Adrenal gland (tissue), 9 donors: ENCODE measurements at regions not wholly inside any gene's neighbourhood (a gene's known extent, or its start where the extent isn't known, plus 50 kb on each side); places are given as distances from the start of the nearest gene placed in this dataset.

Experiments
- DNase-seq, 7 donors: peaks; one replicate each; pipeline ENCODE4 v3.0.0-alpha.2; 2019 to 2020
- H3K27ac ChIP-seq, 5 donors: fragments of 200-600 bp; sonication (generic) in 4 of 5; 1 replicate in 3 of 5; 2 replicates in 2 of 5; pipeline versions ENCODE4 v1.5.1 to v1.8.0; 2016 to 2020; ENCODE audit warnings: mild to moderate bottlenecking in 1 of 5
- H3K27me3 ChIP-seq: fragments of 200-600 bp; 2 replicates; pipeline ENCODE4 v1.8.0; 2021
- H3K36me3 ChIP-seq, 2 donors: fragments of 200-600 bp; replicated peaks in 1 of 2; 1 replicate in 1 of 2; 2 replicates in 1 of 2; pipeline versions ENCODE4 v1.5.1 to v1.8.0; 2018 to 2022
- H3K4me1 ChIP-seq, 2 donors: fragments of 200-600 bp; replicated peaks in 1 of 2; 1 replicate in 1 of 2; 2 replicates in 1 of 2; pipeline versions ENCODE4 v1.5.1 to v1.8.0; 2018 to 2021
- H3K4me3 ChIP-seq, 4 donors: fragments of 200-600 bp; sonication (generic) in 3 of 4; one replicate each; pipeline ENCODE4 v1.5.1; 2016 to 2018
- H3K9me3 ChIP-seq, 3 donors: fragments of 200-600 bp; sonication (generic) in 1 of 3; replicated peaks in 1 of 3; 1 replicate in 2 of 3; 2 replicates in 1 of 3; pipeline versions ENCODE4 v1.5.1 to v1.8.0; 2016 to 2021
- CTCF ChIP-seq, 6 experiments: fragments of 450-650 bp in 4 of 6; fragments of 200-600 bp in 2 of 6; sonication (generic) in 1 of 6; IDR thresholded peaks; 1 replicate in 5 of 6; 2 replicates in 1 of 6; pipeline versions ENCODE4 v1.5.1 to v1.8.0; 2016 to 2021; ENCODE audit warnings: antibody characterized with exemption in 6 of 6, mild to moderate bottlenecking in 2 of 6, moderate library complexity in 1 of 6
- POLR2A ChIP-seq, 2 donors: fragments of 450-650 bp; IDR thresholded peaks; one replicate each; pipeline ENCODE4 v1.6.1; 2017; ENCODE audit warnings: antibody characterized with exemption in 2 of 2, mild to moderate bottlenecking in 2 of 2, moderate library complexity in 1 of 2
- WGBS, 4 donors: extraction: QIAGEN DNeasy Blood & Tissue Kit in 2 of 4; methylation state at CpG; one replicate each; pipeline versions ENCODE4 v1.1.5 to v1.1.7; 2013 to 2017; 5-methylcytosine and 5-hydroxymethylcytosine counted together
- intact Hi-C, 2 donors: fragments of 100-400 bp; cut with DNase I; formaldehyde crosslinking; loops; one replicate each; pipeline versions ENCODE4 v1.14.1 to v1.15.0; 2022 to 2023
- donor health status: healthy with polysubstance abuse.
- donor health status: Bipolar disorder and iron deficiency.
- donor health status: DM: yes; HTN: yes; CAD: no.
- donor health status: DM: no; HTN: no; CAD: no.
- donor health status: DM: no; HTN: no; CAD: no.

GRCh38 chr6:1200081-1200408, 111.9 kb upstream of the FOXQ1 start:
- no peak overlapping the region for H3K27ac ChIP-seq
- whole genome bisulfite sequencing, 4 donors = 90 to 97% (median 93%) methylated on average over 2 of the region's 2 CpGs
- no peaks in the 10 kb centered on the region for H3K9me3 ChIP-seq
- no peaks in the 10 kb centered on the region for H3K36me3 ChIP-seq
- DNase-seq = no peak
- no peaks in the 10 kb centered on the region for H3K4me1 ChIP-seq
- no peak for TF ChIP-seq CTCF (IDR thresholded peaks at IDR 0.05)
- TF ChIP-seq POLR2A (IDR thresholded peaks at IDR 0.05) = no peak
- H3K27me3 ChIP-seq = no peaks in the 10 kb centered on the region
- no peak overlapping the region for H3K4me3 ChIP-seq
- intact Hi-C loops = no loop called here

GRCh38 chr6:1197309-1197708, 114.6 kb upstream of the FOXQ1 start:
- no peaks in the 10 kb centered on the region for H3K27me3 ChIP-seq

GRCh38 chr6:1191141-1191630, 120.7 kb upstream of the FOXQ1 start:
- intact Hi-C loops = no loop called here
- Histone ChIP-seq H3K4me3 (no peak overlapping the region), H3K27ac (no peak overlapping the region), H3K36me3 (no peaks in the 10 kb centered on the region), H3K4me1 (no peaks in the 10 kb centered on the region), H3K27me3 (no peaks in the 10 kb centered on the region), H3K9me3 (no peaks in the 10 kb centered on the region)
- WGBS, 4 donors = 78 to 91% (median 89%) methylated on average over 11 of the region's 11 CpGs
- no peak for DNase-seq
- TF ChIP-seq POLR2A (IDR thresholded peaks at IDR 0.05) (no peak), CTCF (IDR thresholded peaks at IDR 0.05) (no peak)

More at GRCh38 chr6:1197309-1197708, 114.6 kb upstream of the FOXQ1 start:
- H3K27ac ChIP-seq = no peak overlapping the region
- H3K4me3 ChIP-seq = no peak overlapping the region
- TF ChIP-seq POLR2A (IDR thresholded peaks at IDR 0.05) = no peak
- TF ChIP-seq CTCF (IDR thresholded peaks at IDR 0.05) = no peak
- intact Hi-C loops = no loop called here
- H3K36me3 ChIP-seq = no peaks in the 10 kb centered on the region
- H3K4me1 ChIP-seq = no peaks in the 10 kb centered on the region
- no peaks in the 10 kb centered on the region for H3K9me3 ChIP-seq
- 68 to 82% (median 70%) methylated on average over 3 of the region's 3 CpGs for WGBS, 4 donors
- no peak for DNase-seq

GRCh38 chr6:1190366-1190765, 121.5 kb upstream of the FOXQ1 start:
- H3K4me1 ChIP-seq = no peaks in the 10 kb centered on the region
- H3K4me3 ChIP-seq = no peak overlapping the region
- H3K9me3 ChIP-seq = no peaks in the 10 kb centered on the region
- TF ChIP-seq POLR2A (IDR thresholded peaks at IDR 0.05) (no peak), CTCF (IDR thresholded peaks at IDR 0.05) (no peak)
- no peak overlapping the region for H3K27ac ChIP-seq
- intact Hi-C loops = no loop called here
- no peaks in the 10 kb centered on the region for H3K27me3 ChIP-seq
- DNase-seq = no peak
- WGBS, 4 donors = 38 to 47% (median 38%) methylated on average over 5 of the region's 5 CpGs
- H3K36me3 ChIP-seq = no peaks in the 10 kb centered on the region
